Neuronal stem cell (in vitro differentiated cells): ENCODE measurements at regions not wholly inside any gene's neighbourhood (a gene's known extent, or its start where the extent isn't known, plus 50 kb on each side); places are given as distances from the start of the nearest gene placed in this dataset.

Experiments used
- DNase-seq: peaks from one replicate; pipeline ENCODE4 v3.0.0-alpha.2; 2013; ENCODE audit warnings: low spot score
- H2AFZ ChIP-seq: one replicate; pipeline ENCODE4 v1.6.1; 2013; ENCODE audit warnings: mild to moderate bottlenecking, low read length, inconsistent platforms
- H2AK5ac ChIP-seq: 2 replicates; pipeline ENCODE4 v1.6.1; 2013; ENCODE audit warnings: low read depth, mild to moderate bottlenecking, inconsistent platforms, low read length, moderate library complexity, mixed read lengths
- H2BK120ac ChIP-seq: 2 replicates; pipeline ENCODE4 v1.6.1; 2013; ENCODE audit warnings: low read depth, mild to moderate bottlenecking, inconsistent platforms, low read length, moderate library complexity, mixed read lengths
- H2BK12ac ChIP-seq: one replicate; pipeline ENCODE4 v1.6.1; 2013; ENCODE audit warnings: low read length, inconsistent platforms
- H2BK15ac ChIP-seq: 2 replicates; pipeline ENCODE4 v1.6.1; 2013; ENCODE audit warnings: mild to moderate bottlenecking, low read length, inconsistent platforms, mixed read lengths
- H2BK5ac ChIP-seq: one replicate; pipeline ENCODE4 v1.6.1; 2013; ENCODE audit warnings: inconsistent platforms, mild to moderate bottlenecking, low read length, moderate library complexity
- H3K14ac ChIP-seq: one replicate; pipeline ENCODE4 v1.6.1; 2013; ENCODE audit warnings: low read length, inconsistent platforms
- H3K18ac ChIP-seq: 2 replicates; pipeline ENCODE4 v1.6.1; 2013; ENCODE audit warnings: low read length, inconsistent platforms
- H3K23ac ChIP-seq: 2 replicates; pipeline ENCODE4 v1.6.1; 2013; ENCODE audit warnings: low read depth, mild to moderate bottlenecking, mixed read lengths, low read length, inconsistent platforms; ENCODE audit not compliant: poor library complexity
- H3K27ac ChIP-seq: replicated peaks from 3 replicates; pipeline ENCODE4 v1.5.1; 2013; ENCODE audit warnings: low read length, inconsistent platforms
- H3K27me3 ChIP-seq, 3 experiments: 2 replicates each; pipeline ENCODE4 v1.6.1; 2013; ENCODE audit warnings: low read length in 3 of 3, mild to moderate bottlenecking in 2 of 3, inconsistent platforms in 1 of 3, low read depth in 1 of 3, mixed read lengths in 1 of 3, moderate library complexity in 1 of 3; ENCODE audit not compliant: control insufficient read depth in 3 of 3, insufficient read depth in 3 of 3
- H3K36me3 ChIP-seq, 2 donors: replicated peaks in 1 of 2; 2 replicates each; pipeline ENCODE4 v1.6.1; 2013; ENCODE audit warnings: low read length in 2 of 2; ENCODE audit not compliant: control insufficient read depth in 2 of 2, insufficient read depth in 2 of 2
- H3K4ac ChIP-seq: 2 replicates; pipeline ENCODE4 v1.6.1; 2013; ENCODE audit warnings: inconsistent platforms, mild to moderate bottlenecking, low read length, moderate library complexity
- H3K4me1 ChIP-seq, 2 donors: 1 replicate in 1 of 2; 2 replicates in 1 of 2; pipeline ENCODE4 v1.6.1; 2013; ENCODE audit warnings: low read length in 2 of 2, low read depth in 1 of 2; ENCODE audit not compliant: control insufficient read depth in 2 of 2, insufficient read depth in 1 of 2
- H3K4me2 ChIP-seq: one replicate; pipeline ENCODE4 v1.6.1; 2013; ENCODE audit warnings: mild to moderate bottlenecking, low read length, inconsistent platforms; ENCODE audit not compliant: insufficient read depth, poor library complexity, severe bottlenecking
- H3K4me3 ChIP-seq, 2 donors: 2 replicates each; pipeline ENCODE4 v1.5.1; 2013; ENCODE audit warnings: low read length in 2 of 2, mild to moderate bottlenecking in 2 of 2, inconsistent platforms in 1 of 2, moderate library complexity in 1 of 2
- H3K79me1 ChIP-seq: one replicate; pipeline ENCODE4 v1.6.1; 2013; ENCODE audit warnings: low read depth, mild to moderate bottlenecking, inconsistent platforms, low read length, moderate library complexity
- H3K9ac ChIP-seq: one replicate; pipeline ENCODE4 v1.6.1; 2013; ENCODE audit warnings: mild to moderate bottlenecking, low read depth, low read length, inconsistent platforms; ENCODE audit not compliant: poor library complexity
- H3K9me3 ChIP-seq, 2 donors: replicated peaks in 1 of 2; 2 replicates each; pipeline versions ENCODE3 to v1.6.1; 2013; ENCODE audit warnings: low read length in 2 of 2, mild to moderate bottlenecking in 2 of 2, inconsistent platforms in 1 of 2, low read depth in 1 of 2, mixed read lengths in 1 of 2, moderate library complexity in 1 of 2; ENCODE audit not compliant: control insufficient read depth in 2 of 2, insufficient read depth in 1 of 2
- H4K8ac ChIP-seq: one replicate; pipeline ENCODE4 v1.6.1; 2013; ENCODE audit warnings: low read depth, mild to moderate bottlenecking, inconsistent platforms, low read length, moderate library complexity
- H4K91ac ChIP-seq: one replicate; pipeline ENCODE4 v1.6.1; 2013; ENCODE audit warnings: low read length, low read depth, mild to moderate bottlenecking, inconsistent platforms; ENCODE audit not compliant: poor library complexity
- WGBS, 2 donors: extraction: QIAGEN DNeasy Blood & Tissue Kit; methylation state at CpG; one replicate each; pipeline ENCODE4 v1.1.7; 2013; ENCODE audit warnings: missing lambda C conversion rate in 2 of 2, mixed read lengths in 1 of 2; ENCODE audit not compliant: insufficient read length in 2 of 2, insufficient replicate concordance in 1 of 2; ENCODE audit errors: extremely low coverage in 2 of 2; 5-methylcytosine and 5-hydroxymethylcytosine counted together

DNA sequence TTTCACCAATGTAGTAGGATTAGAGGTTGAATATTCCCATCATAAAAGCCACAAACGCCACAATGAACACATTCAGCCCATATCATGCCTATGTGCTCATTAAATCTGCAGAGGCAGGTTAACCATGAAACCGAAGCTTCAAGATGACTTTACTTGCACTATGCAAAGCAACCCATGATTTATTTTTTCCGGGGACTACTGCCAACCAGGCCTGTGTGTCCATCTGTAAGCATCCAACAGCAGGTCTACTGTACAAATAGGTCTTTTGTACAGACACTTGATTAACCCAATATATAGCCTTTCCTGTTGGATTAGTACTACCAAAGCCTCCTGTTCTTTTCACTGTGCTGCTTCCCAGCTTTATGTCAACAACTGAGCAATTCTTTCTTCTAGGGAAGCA lies 104.9 kb upstream of the CDH10 start:
- WGBS, 2 donors, result no CpG with 5 or more reads among the region's 3 CpGs
- Histone ChIP-seq H3K27me3 (no peaks in the 10 kb centered on the region), H3K14ac (no peak overlapping the region), H3K4ac (no peak overlapping the region), H2AK5ac (no peak overlapping the region), H3K9ac (no peak overlapping the region), H3K23ac (no peak overlapping the region), H3K9me3 (no peaks in the 10 kb centered on the region), H3K4me1 (no peaks in the 10 kb centered on the region), H4K91ac (no peak overlapping the region), H3K79me1 (no peaks in the 10 kb centered on the region), H3K18ac (no peak overlapping the region), H2BK120ac (no peak overlapping the region), H4K8ac (no peak overlapping the region), H2AFZ (no peak overlapping the region), H3K4me2 (no peak overlapping the region), H2BK5ac (no peak overlapping the region), H3K27ac (no peak overlapping the region), H3K36me3 (no peaks in the 10 kb centered on the region), H2BK15ac (no peak overlapping the region), H3K4me3 (no peak overlapping the region), H2BK12ac (no peak overlapping the region)
- DNase-seq, result no peak

DNA sequence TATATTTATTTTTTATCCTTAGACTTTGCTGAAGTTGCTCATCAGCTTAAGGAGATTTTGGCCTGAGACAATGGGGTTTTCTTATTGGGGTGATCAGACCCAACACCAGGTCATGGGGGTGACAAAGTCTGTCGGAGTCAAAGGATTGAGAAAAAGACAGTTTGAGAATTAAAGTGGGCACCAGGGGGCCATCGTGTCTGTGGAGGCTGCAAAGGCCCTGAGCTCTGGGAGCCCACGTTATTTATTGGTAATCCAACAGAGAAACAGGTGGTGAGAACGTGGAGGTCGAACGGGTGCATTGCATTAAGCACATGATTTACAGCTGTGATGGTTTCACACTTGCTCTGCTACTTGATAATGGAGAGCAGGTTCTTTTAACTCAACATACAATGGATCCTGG lies 102.5 kb upstream of the CDH10 start:
- H3K27me3 ChIP-seq, result no peaks in the 10 kb centered on the region
- H3K79me1 ChIP-seq, result no peaks in the 10 kb centered on the region
- DNase-seq, result no peak
- no CpG with 5 or more reads among the region's 6 CpGs for WGBS, 2 donors
- H3K36me3 ChIP-seq, result no peaks in the 10 kb centered on the region
- H2AFZ ChIP-seq, result no peak overlapping the region
- H3K14ac ChIP-seq, result no peak overlapping the region
- no peak overlapping the region for H3K4me2 ChIP-seq
- H2BK12ac ChIP-seq, result no peak overlapping the region
- H2BK120ac ChIP-seq, result no peak overlapping the region
- H4K8ac ChIP-seq, result no peak overlapping the region
- H3K9me3 ChIP-seq, result no peaks in the 10 kb centered on the region
- no peak overlapping the region for H3K9ac ChIP-seq
- no peak overlapping the region for H3K4ac ChIP-seq
- no peaks in the 10 kb centered on the region for H3K4me1 ChIP-seq
- no peak overlapping the region for H3K27ac ChIP-seq
- no peak overlapping the region for H3K23ac ChIP-seq
- H3K18ac ChIP-seq, result no peak overlapping the region
- H2AK5ac ChIP-seq, result no peak overlapping the region
- H4K91ac ChIP-seq, result no peak overlapping the region
- no peak overlapping the region for H2BK15ac ChIP-seq
- no peak overlapping the region for H2BK5ac ChIP-seq
- H3K4me3 ChIP-seq, result no peak overlapping the region

GRCh38 chr5:24742334-24742733 lies 97.6 kb upstream of the CDH10 start:
- no peak overlapping the region for H2BK120ac ChIP-seq
- H4K8ac ChIP-seq, result no peak overlapping the region
- H3K9me3 ChIP-seq, result no peaks in the 10 kb centered on the region
- H2BK12ac ChIP-seq, result no peak overlapping the region
- H2AFZ ChIP-seq, result no peak overlapping the region
- H4K91ac ChIP-seq, result no peak overlapping the region
- H3K27me3 ChIP-seq, result no peaks in the 10 kb centered on the region
- H3K4me3 ChIP-seq, result no peak overlapping the region
- no peak overlapping the region for H2BK5ac ChIP-seq
- no peak overlapping the region for H3K18ac ChIP-seq
- H3K4me2 ChIP-seq, result no peak overlapping the region
- no peak overlapping the region for H2AK5ac ChIP-seq
- H3K79me1 ChIP-seq, result no peaks in the 10 kb centered on the region
- no peak overlapping the region for H3K14ac ChIP-seq
- H3K4ac ChIP-seq, result no peak overlapping the region
- no peak for DNase-seq
- H3K23ac ChIP-seq, result no peak overlapping the region
- H3K36me3 ChIP-seq, result no peaks in the 10 kb centered on the region
- no peaks in the 10 kb centered on the region for H3K4me1 ChIP-seq
- H3K9ac ChIP-seq, result no peak overlapping the region
- H3K27ac ChIP-seq, result no peak overlapping the region
- no CpG with 5 or more reads among the region's 3 CpGs for WGBS, 2 donors
- H2BK15ac ChIP-seq, result no peak overlapping the region

DNA sequence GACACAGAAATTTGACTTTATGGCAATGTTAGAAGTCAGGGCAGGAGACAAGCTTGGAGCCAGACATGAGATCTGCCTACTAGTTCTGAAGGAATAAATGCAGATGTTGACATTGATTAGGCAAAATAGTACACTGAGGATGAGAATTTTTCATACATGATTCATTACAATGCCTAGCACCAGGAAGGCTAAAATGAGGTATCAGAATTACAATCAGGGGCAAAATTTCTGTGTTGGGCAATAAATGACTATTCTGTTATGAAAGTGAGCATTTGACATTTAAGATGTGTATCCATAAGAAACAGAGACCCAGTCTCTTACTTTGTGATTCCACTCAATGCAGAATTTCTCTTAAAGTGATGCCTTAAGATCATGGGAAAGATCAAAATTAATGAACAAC lies 92.4 kb upstream of the CDH10 start:
- no peak overlapping the region for H3K4me3 ChIP-seq
- no peak overlapping the region for H3K14ac ChIP-seq
- H4K8ac ChIP-seq, result no peak overlapping the region
- DNase-seq, result no peak
- no peak overlapping the region for H3K9ac ChIP-seq
- H2BK15ac ChIP-seq, result no peak overlapping the region
- H3K27me3 ChIP-seq, result no peaks in the 10 kb centered on the region
- H4K91ac ChIP-seq, result no peak overlapping the region
- H3K9me3 ChIP-seq, result no peaks in the 10 kb centered on the region
- H3K36me3 ChIP-seq, result no peaks in the 10 kb centered on the region
- no peak overlapping the region for H3K4me2 ChIP-seq
- H2AFZ ChIP-seq, result no peak overlapping the region
- no peak overlapping the region for H3K18ac ChIP-seq
- H2BK120ac ChIP-seq, result no peak overlapping the region
- no peak overlapping the region for H2BK5ac ChIP-seq
- no peak overlapping the region for H2AK5ac ChIP-seq
- H3K23ac ChIP-seq, result no peak overlapping the region
- no peaks in the 10 kb centered on the region for H3K79me1 ChIP-seq
- no peaks in the 10 kb centered on the region for H3K4me1 ChIP-seq
- no peak overlapping the region for H2BK12ac ChIP-seq
- H3K27ac ChIP-seq, result no peak overlapping the region
- no peak overlapping the region for H3K4ac ChIP-seq
